ENCODE measurements at regions not wholly inside any gene's neighbourhood (a gene's known extent, or its start where the extent isn't known, plus 50 kb on each side); places are given as distances from the start of the nearest gene placed in this dataset.

DNA sequence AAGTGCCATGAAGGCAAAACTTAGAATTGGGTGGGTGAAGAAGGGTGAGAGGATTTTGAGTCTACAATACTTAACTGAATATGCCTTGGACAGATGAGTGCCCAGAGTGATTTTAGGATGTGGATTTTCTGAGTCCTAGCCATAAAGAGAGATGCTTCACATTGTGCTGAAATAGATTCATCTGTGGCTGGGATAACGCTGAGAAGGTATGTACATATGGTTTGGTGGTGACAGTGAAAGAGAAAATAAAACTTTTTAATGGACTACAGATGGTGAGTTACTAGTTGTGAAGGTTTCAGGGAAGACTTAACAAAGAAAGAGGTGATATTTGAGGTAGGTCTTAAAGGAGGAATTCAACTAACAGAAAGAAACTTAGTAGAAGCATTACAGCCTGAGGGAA lies 265.8 kb downstream of the AKAIN1 start:
- TF ChIP-seq, protein P1, sequence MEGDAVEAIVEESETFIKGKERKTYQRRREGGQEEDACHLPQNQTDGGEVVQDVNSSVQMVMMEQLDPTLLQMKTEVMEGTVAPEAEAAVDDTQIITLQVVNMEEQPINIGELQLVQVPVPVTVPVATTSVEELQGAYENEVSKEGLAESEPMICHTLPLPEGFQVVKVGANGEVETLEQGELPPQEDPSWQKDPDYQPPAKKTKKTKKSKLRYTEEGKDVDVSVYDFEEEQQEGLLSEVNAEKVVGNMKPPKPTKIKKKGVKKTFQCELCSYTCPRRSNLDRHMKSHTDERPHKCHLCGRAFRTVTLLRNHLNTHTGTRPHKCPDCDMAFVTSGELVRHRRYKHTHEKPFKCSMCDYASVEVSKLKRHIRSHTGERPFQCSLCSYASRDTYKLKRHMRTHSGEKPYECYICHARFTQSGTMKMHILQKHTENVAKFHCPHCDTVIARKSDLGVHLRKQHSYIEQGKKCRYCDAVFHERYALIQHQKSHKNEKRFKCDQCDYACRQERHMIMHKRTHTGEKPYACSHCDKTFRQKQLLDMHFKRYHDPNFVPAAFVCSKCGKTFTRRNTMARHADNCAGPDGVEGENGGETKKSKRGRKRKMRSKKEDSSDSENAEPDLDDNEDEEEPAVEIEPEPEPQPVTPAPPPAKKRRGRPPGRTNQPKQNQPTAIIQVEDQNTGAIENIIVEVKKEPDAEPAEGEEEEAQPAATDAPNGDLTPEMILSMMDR (IDR thresholded peaks at IDR 0.05; ENCODE audit: low read length) = no peak
- TF ChIP-seq EZH2 (optimal IDR thresholded peaks at IDR 0.05; ENCODE audit: low read depth, low read length) = no peak
